C4-2B (cell line): ENCODE measurements at regions not wholly inside any gene's neighbourhood (a gene's known extent, or its start where the extent isn't known, plus 50 kb on each side); places are given as distances from the start of the nearest gene placed in this dataset.

ENCODE experiments used
- ZFX ChIP-seq: fragments of 450-650 bp; IDR thresholded peaks from 2 replicates; pipeline ENCODE4 v1.6.1; 2017
- TF ChIP-seq, protein P1 (sequence below): fragments of 450-650 bp; conservative IDR thresholded peaks from 2 replicates; pipeline ENCODE4 v1.5.1; 2017; ENCODE audit warnings: mild to moderate bottlenecking

DNA sequence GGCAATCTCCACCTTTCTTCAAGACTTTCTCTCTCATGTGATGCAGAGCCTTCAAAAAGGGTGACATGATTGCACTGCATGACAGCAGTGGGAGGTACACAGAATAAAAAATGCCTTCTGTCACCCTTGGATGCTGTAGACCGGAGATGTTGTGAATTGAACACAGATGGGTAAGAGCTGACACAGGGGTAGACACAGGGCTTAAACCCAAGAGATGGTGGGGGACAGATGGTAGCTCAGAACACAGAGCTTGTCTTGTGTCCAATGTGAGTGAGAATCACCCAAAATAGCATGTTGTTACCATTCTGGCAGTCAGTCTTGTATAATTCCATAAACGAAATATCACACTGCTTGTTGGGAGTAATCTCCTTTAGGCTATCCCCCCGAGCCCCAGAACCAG lies 69.9 kb downstream of the JRKL start:
- TF ChIP-seq, protein P1, sequence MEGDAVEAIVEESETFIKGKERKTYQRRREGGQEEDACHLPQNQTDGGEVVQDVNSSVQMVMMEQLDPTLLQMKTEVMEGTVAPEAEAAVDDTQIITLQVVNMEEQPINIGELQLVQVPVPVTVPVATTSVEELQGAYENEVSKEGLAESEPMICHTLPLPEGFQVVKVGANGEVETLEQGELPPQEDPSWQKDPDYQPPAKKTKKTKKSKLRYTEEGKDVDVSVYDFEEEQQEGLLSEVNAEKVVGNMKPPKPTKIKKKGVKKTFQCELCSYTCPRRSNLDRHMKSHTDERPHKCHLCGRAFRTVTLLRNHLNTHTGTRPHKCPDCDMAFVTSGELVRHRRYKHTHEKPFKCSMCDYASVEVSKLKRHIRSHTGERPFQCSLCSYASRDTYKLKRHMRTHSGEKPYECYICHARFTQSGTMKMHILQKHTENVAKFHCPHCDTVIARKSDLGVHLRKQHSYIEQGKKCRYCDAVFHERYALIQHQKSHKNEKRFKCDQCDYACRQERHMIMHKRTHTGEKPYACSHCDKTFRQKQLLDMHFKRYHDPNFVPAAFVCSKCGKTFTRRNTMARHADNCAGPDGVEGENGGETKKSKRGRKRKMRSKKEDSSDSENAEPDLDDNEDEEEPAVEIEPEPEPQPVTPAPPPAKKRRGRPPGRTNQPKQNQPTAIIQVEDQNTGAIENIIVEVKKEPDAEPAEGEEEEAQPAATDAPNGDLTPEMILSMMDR, result no peak
- no peak for TF ChIP-seq ZFX
